ENCODE measurements at regions not wholly inside any gene's neighbourhood (a gene's known extent, or its start where the extent isn't known, plus 50 kb on each side); places are given as distances from the start of the nearest gene placed in this dataset.

GRCh38 chr14:56065621-56066290 is 52.5 kb upstream of the PELI2 start:
- no peak for FAIRE-seq
- DNase-seq (ENCODE audit: insufficient read length, low spot score), result no peak

Data from GM19239 (cell line).